A549 (cell line): ENCODE measurements at regions not wholly inside any gene's neighbourhood (a gene's known extent, or its start where the extent isn't known, plus 50 kb on each side); places are given as distances from the start of the nearest gene placed in this dataset.
A peak's percentile ranks its signal among the peaks of the same experiment; 100 is the strongest.
"Not testable (repeated sequence)": the region's sequence is repeated elsewhere in the genome, so short reads cannot be mapped to it uniquely, and the experiment has no call there.

ENCODE experiments used
- ATAC-seq, 2 experiments: fragments of 200-7000 bp in 1 of 2; fragments of >200 bp in 1 of 2; cut with Nextera tagmentation in 1 of 2; cut with Tn5 transposase in 1 of 2; 3 replicates each; pipeline versions ENCODE4 v1.8.0 to v1.9.1; 2018 to 2020; ENCODE audit warnings: mild to moderate bottlenecking in 1 of 2, moderate library complexity in 1 of 2
- CTCF ChIA-PET: fragments of 300-600 bp; sonication (Branson Sonifier 250); formaldehyde crosslinking; extraction: SDS; loops from one replicate; lab custom pipeline; 2021; ENCODE audit warnings: antibody characterized with exemption, inconsistent platforms; lab: Yijun Ruan, JAX
- POLR2A ChIA-PET: fragments of 350-600 bp; formaldehyde crosslinking; extraction: SDS; loops from one replicate; lab custom pipeline; 2021; ENCODE audit warnings: antibody characterized with exemption, inconsistent platforms; lab: Yijun Ruan, JAX
- DNase-seq, 2 experiments: peaks; one replicate each; pipeline versions ENCODE4 v3.0.0 to v3.0.0-alpha.2; 2011 to 2016; ENCODE audit warnings: low read depth in 1 of 2, low spot score in 1 of 2
- FAIRE-seq: peaks from 2 replicates; lab custom pipeline; 2011; peaks lifted over from hg19 to GRCh38; lab: Jason Lieb, UNC
- H3K27ac ChIP-seq, 2 experiments: fragments of >200 bp; sonication (Bioruptor Twin); formaldehyde crosslinking; 3 replicates each; pipeline ENCODE4 v1.5.1; 2016 to 2017
- H3K4me1 ChIP-seq: fragments of >200 bp; sonication (Bioruptor Twin); formaldehyde crosslinking; 3 replicates; pipeline ENCODE4 v1.6.1; 2016
- H3K4me2 ChIP-seq: fragments of >200 bp; sonication (Bioruptor Twin); formaldehyde crosslinking; 3 replicates; pipeline ENCODE4 v1.6.1; 2016
- H3K4me3 ChIP-seq: fragments of >200 bp; sonication (Bioruptor Twin); formaldehyde crosslinking; 3 replicates; pipeline ENCODE4 v1.5.1; 2016
- H3K9me3 ChIP-seq: fragments of >200 bp; sonication (Bioruptor Twin); formaldehyde crosslinking; 3 replicates; pipeline ENCODE4 v1.6.1; 2016
- BCL3 ChIP-seq: fragments of >200 bp; sonication (Bioruptor Twin); formaldehyde crosslinking; IDR thresholded peaks from 3 replicates; pipeline ENCODE4 v1.6.1; 2016
- FOSB ChIP-seq: fragments of 250-450 bp; sonication (Bioruptor Pico); IDR thresholded peaks from 2 replicates; pipeline ENCODE4 v1.5.0; 2020; ENCODE audit warnings: mild to moderate bottlenecking, moderate library complexity
- HMGXB4 ChIP-seq: fragments of 250-450 bp; sonication (Bioruptor Pico); IDR thresholded peaks from 2 replicates; pipeline ENCODE4 v1.5.0; 2021; ENCODE audit warnings: mild to moderate bottlenecking, moderate library complexity, borderline replicate concordance
- HOXA7 ChIP-seq: fragments of 250-450 bp; sonication (Bioruptor Pico); IDR thresholded peaks from 2 replicates; pipeline ENCODE4 v1.5.0; 2020; ENCODE audit warnings: mild to moderate bottlenecking, moderate library complexity
- JUN ChIP-seq, 2 experiments: fragments of >200 bp; sonication (Bioruptor Twin); formaldehyde crosslinking; IDR thresholded peaks; 2 replicates in 1 of 2; 3 replicates in 1 of 2; pipeline ENCODE4 v1.6.1; 2016 to 2017
- MAFK ChIP-seq: fragments of 450-650 bp; IDR thresholded peaks from 2 replicates; pipeline ENCODE4 v1.6.1; 2014; ENCODE audit not compliant: partially characterized antibody
- PHF8 ChIP-seq: fragments of 200-600 bp; sonication (generic); IDR thresholded peaks from 2 replicates; pipeline ENCODE4 v1.6.1; 2016; ENCODE audit warnings: low read depth, mild to moderate bottlenecking, antibody characterized with exemption, moderate library complexity, borderline replicate concordance
- POLR2A ChIP-seq: IDR thresholded peaks from 2 replicates; pipeline ENCODE4 v1.6.1; 2012; ENCODE audit warnings: mild to moderate bottlenecking, low read length
- RARB ChIP-seq: fragments of 250-450 bp; sonication (Bioruptor Pico); IDR thresholded peaks from 2 replicates; pipeline ENCODE4 v1.8.0; 2021; ENCODE audit warnings: mild to moderate bottlenecking, moderate library complexity
- TFCP2L1 ChIP-seq: fragments of 250-450 bp; sonication (Bioruptor Pico); IDR thresholded peaks from 2 replicates; pipeline ENCODE4 v1.5.0; 2021; ENCODE audit warnings: mild to moderate bottlenecking
- TP53 ChIP-seq: fragments of 250-450 bp; sonication (Bioruptor Pico); IDR thresholded peaks from 2 replicates; pipeline ENCODE4 v1.5.0; 2021; ENCODE audit warnings: mild to moderate bottlenecking, moderate library complexity
- WGBS: methylation state at CpG from one replicate; pipeline ENCODE4 v1.1.6; 2017; ENCODE audit errors: missing lambda C conversion rate; 5-methylcytosine and 5-hydroxymethylcytosine counted together
- TF ChIP-seq, protein P1 (sequence below): fragments of 200-600 bp; sonication (generic); IDR thresholded peaks from 2 replicates; pipeline ENCODE4 v1.6.1; 2016; ENCODE audit warnings: antibody characterized with exemption, mild to moderate bottlenecking, moderate library complexity
- TF ChIP-seq, protein P2 (sequence below): IDR thresholded peaks from 2 replicates; pipeline ENCODE4 v1.6.1; 2012

- Histone ChIP-seq H3K4me2 (peak overlapping the region; percentile 95), H3K27ac (peak overlapping the region; percentile 85 to 97; a peak in 4 of 6 replicates), H3K4me3 (peak overlapping the region; percentile 69)
- not testable (repeated sequence) for FAIRE-seq, H3K4me1 ChIP-seq, DNase-seq, H3K9me3 ChIP-seq
- CTCF ChIA-PET: interaction anchor here (0.9 kb wide), 1 partner anchor 26 kb away, joined by 3 read pairs; no protein-coding TSS in a partner anchor
- 62% methylated on average over 3 of the region's 7 CpGs for WGBS
- POLR2A ChIA-PET: interaction anchor here (1.3 to 2.0 kb wide), 2 partner anchors 15 to 21 kb away, joined by 3 to 14 read pairs; no protein-coding TSS in a partner anchor
- peak in 1 of 2 experiments; percentile 23; a peak in 3 of 6 replicates for ATAC-seq
Observed at GRCh38 chr1:148403085-148403456, 80.0 kb downstream of the PPIAL4G start.

GRCh38 chr1:148402152-148403084 is 80.7 kb downstream of the PPIAL4G start:
- peak overlapping the region; percentile 69 for H3K4me3 ChIP-seq
- ChIA-PET POLR2A (interaction anchor here (0.6 to 2.0 kb wide), 3 partner anchors 14 to 68 kb away, joined by 3 to 14 read pairs (median 3); no protein-coding TSS in a partner anchor), CTCF (interaction anchor here (0.9 kb wide), 1 partner anchor 26 kb away, joined by 3 read pairs; no protein-coding TSS in a partner anchor)
- not testable (repeated sequence) for H3K9me3 ChIP-seq, FAIRE-seq, H3K4me1 ChIP-seq
- ATAC-seq: peak; percentile 98
- H3K4me2 ChIP-seq: peak overlapping the region; percentile 95
- peak; percentile 33 to 81 for DNase-seq
- peak overlapping the region; percentile 85 to 97 for H3K27ac ChIP-seq
- TF ChIP-seq TFCP2L1 (CRISPR knock-in tag) (peak; percentile 97), RARB (CRISPR knock-in tag) (peak; percentile 97), FOSB (CRISPR knock-in tag) (peak; percentile 98), BCL3 (peak; percentile 85; the same call in 1 of the 3 replicates), HOXA7 (peak; percentile 98), MAFK (peak; percentile 33), TP53 (CRISPR knock-in tag) (peak; percentile 63; the same call in 1 of the 2 replicates), JUN (IDR thresholded peaks at IDR 0.05) (peak; percentile 83 to 89; a peak in 4 of 5 replicates), HMGXB4 (peak; percentile 38; the same call in 1 of the 2 replicates), POLR2A (peak; percentile 61), PHF8 (peak; percentile 20; the same call in 1 of the 2 replicates)
- TF ChIP-seq, protein P1, sequence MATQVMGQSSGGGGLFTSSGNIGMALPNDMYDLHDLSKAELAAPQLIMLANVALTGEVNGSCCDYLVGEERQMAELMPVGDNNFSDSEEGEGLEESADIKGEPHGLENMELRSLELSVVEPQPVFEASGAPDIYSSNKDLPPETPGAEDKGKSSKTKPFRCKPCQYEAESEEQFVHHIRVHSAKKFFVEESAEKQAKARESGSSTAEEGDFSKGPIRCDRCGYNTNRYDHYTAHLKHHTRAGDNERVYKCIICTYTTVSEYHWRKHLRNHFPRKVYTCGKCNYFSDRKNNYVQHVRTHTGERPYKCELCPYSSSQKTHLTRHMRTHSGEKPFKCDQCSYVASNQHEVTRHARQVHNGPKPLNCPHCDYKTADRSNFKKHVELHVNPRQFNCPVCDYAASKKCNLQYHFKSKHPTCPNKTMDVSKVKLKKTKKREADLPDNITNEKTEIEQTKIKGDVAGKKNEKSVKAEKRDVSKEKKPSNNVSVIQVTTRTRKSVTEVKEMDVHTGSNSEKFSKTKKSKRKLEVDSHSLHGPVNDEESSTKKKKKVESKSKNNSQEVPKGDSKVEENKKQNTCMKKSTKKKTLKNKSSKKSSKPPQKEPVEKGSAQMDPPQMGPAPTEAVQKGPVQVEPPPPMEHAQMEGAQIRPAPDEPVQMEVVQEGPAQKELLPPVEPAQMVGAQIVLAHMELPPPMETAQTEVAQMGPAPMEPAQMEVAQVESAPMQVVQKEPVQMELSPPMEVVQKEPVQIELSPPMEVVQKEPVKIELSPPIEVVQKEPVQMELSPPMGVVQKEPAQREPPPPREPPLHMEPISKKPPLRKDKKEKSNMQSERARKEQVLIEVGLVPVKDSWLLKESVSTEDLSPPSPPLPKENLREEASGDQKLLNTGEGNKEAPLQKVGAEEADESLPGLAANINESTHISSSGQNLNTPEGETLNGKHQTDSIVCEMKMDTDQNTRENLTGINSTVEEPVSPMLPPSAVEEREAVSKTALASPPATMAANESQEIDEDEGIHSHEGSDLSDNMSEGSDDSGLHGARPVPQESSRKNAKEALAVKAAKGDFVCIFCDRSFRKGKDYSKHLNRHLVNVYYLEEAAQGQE: peak; percentile 25; the same call in 1 of the 2 replicates
- TF ChIP-seq, protein P2, sequence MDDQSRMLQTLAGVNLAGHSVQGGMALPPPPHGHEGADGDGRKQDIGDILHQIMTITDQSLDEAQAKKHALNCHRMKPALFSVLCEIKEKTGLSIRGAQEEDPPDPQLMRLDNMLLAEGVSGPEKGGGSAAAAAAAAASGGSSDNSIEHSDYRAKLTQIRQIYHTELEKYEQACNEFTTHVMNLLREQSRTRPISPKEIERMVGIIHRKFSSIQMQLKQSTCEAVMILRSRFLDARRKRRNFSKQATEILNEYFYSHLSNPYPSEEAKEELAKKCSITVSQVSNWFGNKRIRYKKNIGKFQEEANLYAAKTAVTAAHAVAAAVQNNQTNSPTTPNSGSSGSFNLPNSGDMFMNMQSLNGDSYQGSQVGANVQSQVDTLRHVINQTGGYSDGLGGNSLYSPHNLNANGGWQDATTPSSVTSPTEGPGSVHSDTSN: 0 out of 2 replicates have a peak, but pooled peaks have one; percentile 40
- WGBS: 6% methylated on average over 43 of the region's 45 CpGs

- H3K4me3 ChIP-seq, H3K9me3 ChIP-seq, H3K27ac ChIP-seq, CTCF ChIA-PET, H3K4me1 ChIP-seq, POLR2A ChIA-PET, ATAC-seq, FAIRE-seq, DNase-seq, H3K4me2 ChIP-seq: not testable (repeated sequence)
- WGBS: 73% methylated on average over 1 of the region's 1 CpG
Observed at GRCh38 chr1:148397516-148397915, 85.6 kb downstream of the PPIAL4G start.

DNA sequence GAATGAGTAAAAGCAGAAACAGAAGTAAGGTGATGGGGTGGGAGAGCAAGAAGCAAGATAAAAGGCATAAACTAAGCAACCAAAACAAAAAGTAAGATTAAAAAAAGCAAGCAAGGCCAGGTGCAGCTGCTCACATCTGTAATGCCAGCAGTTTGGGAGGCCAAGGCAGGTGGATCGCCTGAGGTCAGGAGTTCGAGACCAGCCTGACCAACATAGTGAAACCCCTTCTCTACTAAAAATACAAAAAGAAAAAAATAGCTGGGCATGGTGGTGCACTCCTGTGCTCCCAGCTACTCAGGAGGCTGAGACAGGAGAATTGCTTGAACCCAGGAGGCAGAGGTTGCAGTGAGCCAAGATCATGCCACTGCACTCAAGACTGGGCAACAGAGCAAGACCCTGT is 90.6 kb downstream of the PPIAL4G start:
- H3K27ac ChIP-seq, ATAC-seq, DNase-seq, H3K9me3 ChIP-seq, H3K4me1 ChIP-seq, POLR2A ChIA-PET, H3K4me3 ChIP-seq, H3K4me2 ChIP-seq, FAIRE-seq: not testable (repeated sequence)
- WGBS: 84% methylated on average over 2 of the region's 2 CpGs
- CTCF ChIA-PET: interaction anchor here (0.6 kb wide), 1 partner anchor 47 kb away, joined by 3 read pairs; no protein-coding TSS in a partner anchor

DNA sequence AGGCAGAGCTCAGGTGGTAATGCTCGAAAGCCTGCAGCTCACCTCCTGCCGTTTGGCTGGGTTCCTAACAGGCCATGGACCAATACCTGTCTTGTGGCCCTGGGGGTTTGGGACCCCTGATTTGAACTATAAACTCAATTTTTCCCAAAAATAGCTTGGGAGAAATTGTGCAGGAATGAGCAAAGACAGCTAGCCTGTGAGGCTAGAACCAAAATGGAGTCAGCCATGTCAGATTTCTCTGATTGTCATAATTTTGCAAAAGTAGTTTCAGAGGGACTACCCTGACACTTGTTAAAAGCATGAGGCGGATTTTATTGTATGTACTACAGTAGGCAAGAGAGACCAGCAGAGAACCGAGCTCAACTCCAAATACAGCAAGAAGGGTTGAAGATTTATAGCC is 91.8 kb downstream of the PPIAL4G start:
- DNase-seq, H3K4me2 ChIP-seq, H3K4me1 ChIP-seq, H3K27ac ChIP-seq, H3K9me3 ChIP-seq, FAIRE-seq, ATAC-seq, H3K4me3 ChIP-seq, POLR2A ChIA-PET: not testable (repeated sequence)
- 59% methylated on average over 4 of the region's 4 CpGs for WGBS
- CTCF ChIA-PET: interaction anchor here (1.3 kb wide), 1 partner anchor 20 kb away, joined by 3 read pairs; no protein-coding TSS in a partner anchor
